ENCODE measurements at regions not wholly inside any gene's neighbourhood (a gene's known extent, or its start where the extent isn't known, plus 50 kb on each side); places are given as distances from the start of the nearest gene placed in this dataset.

GRCh38 chr3:152703245-152703890, 131.6 kb upstream of the P2RY1 start:
- TF ChIP-seq POLR2A (IDR thresholded peaks at IDR 0.05) (no peak), CTCF (IDR thresholded peaks at IDR 0.05) (no peak)

All from esophagus squamous epithelium (tissue), 4 donors.